Vagina (tissue), 2 donors: ENCODE measurements at regions not wholly inside any gene's neighbourhood (a gene's known extent, or its start where the extent isn't known, plus 50 kb on each side); places are given as distances from the start of the nearest gene placed in this dataset.

Source experiments
- POLR2A ChIP-seq, 2 donors: fragments of 450-650 bp; IDR thresholded peaks; one replicate each; pipeline ENCODE4 v1.6.1; 2017; ENCODE audit warnings: antibody characterized with exemption in 2 of 2, mild to moderate bottlenecking in 2 of 2, moderate library complexity in 2 of 2
- TF ChIP-seq, protein P1 (sequence below), 3 experiments: fragments of 450-650 bp in 2 of 3; fragments of 200-600 bp in 1 of 3; sonication (generic) in 1 of 3; IDR thresholded peaks; one replicate each; pipeline ENCODE4 v1.5.1; 2017 to 2019; ENCODE audit warnings: antibody characterized with exemption in 3 of 3, mild to moderate bottlenecking in 2 of 3, moderate library complexity in 2 of 3

DNA sequence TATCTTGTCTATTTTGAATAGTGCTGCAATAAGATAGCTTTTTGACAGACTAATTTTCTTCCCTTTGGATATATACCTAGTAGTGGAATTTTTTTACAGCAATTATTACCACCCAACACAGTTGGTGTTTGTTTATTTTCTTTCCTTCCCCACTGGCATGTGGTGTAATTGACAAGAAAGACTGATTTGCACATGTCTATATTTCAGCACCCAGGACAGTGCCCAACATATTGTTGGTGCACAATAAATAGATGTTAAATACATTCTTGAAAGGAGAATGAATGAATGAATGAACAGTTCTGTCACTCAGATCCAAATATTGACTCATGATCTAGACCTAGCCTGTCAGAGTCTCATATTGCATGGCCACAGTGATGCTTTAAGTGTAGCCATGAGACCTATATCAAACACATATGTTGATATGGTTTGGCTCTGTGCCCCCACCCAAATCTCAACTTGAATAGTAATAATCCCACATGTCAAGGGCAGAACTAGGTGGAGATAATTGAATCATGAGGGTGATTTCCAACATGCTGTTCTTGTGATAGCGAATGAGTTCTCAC, 538.2 kb downstream of the NYAP2 start:
- TF ChIP-seq, protein P1, sequence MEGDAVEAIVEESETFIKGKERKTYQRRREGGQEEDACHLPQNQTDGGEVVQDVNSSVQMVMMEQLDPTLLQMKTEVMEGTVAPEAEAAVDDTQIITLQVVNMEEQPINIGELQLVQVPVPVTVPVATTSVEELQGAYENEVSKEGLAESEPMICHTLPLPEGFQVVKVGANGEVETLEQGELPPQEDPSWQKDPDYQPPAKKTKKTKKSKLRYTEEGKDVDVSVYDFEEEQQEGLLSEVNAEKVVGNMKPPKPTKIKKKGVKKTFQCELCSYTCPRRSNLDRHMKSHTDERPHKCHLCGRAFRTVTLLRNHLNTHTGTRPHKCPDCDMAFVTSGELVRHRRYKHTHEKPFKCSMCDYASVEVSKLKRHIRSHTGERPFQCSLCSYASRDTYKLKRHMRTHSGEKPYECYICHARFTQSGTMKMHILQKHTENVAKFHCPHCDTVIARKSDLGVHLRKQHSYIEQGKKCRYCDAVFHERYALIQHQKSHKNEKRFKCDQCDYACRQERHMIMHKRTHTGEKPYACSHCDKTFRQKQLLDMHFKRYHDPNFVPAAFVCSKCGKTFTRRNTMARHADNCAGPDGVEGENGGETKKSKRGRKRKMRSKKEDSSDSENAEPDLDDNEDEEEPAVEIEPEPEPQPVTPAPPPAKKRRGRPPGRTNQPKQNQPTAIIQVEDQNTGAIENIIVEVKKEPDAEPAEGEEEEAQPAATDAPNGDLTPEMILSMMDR (IDR thresholded peaks at IDR 0.05) = no peak
- TF ChIP-seq POLR2A (IDR thresholded peaks at IDR 0.05) = no peak
